Activated CD4-positive, alpha-beta T cell treated with anti-CD3 and anti-CD28 coated beads for 36 hours (primary cell): ENCODE measurements at regions not wholly inside any gene's neighbourhood (a gene's known extent, or its start where the extent isn't known, plus 50 kb on each side); places are given as distances from the start of the nearest gene placed in this dataset.

ENCODE experiments used
- ATAC-seq: fragments of 200-7000 bp; cut with Tn5 transposase; one replicate; pipeline ENCODE4 v1.10.0; 2021; ENCODE audit warnings: mild to moderate bottlenecking, moderate library complexity
- CTCF ChIA-PET: fragments of 350-600 bp; sonication (Branson Sonifier 250); formaldehyde crosslinking; loops from one replicate; lab custom pipeline; 2021; ENCODE audit warnings: antibody characterized with exemption; lab: Charles Lee
- POLR2A ChIA-PET: fragments of 350-600 bp; sonication (Branson Sonifier 250); formaldehyde crosslinking; loops from one replicate; lab custom pipeline; 2021; ENCODE audit warnings: antibody characterized with exemption, inconsistent platforms; lab: Charles Lee
- DNase-seq: peaks from one replicate; pipeline ENCODE4 v3.0.0-alpha.2; 2020
- H3K27ac Mint-ChIP-seq: one replicate; pipeline ENCODE4 v1.8.0; 2021; ENCODE audit warnings: mixed read lengths
- H3K27me3 Mint-ChIP-seq: one replicate; pipeline ENCODE4 v1.8.0; 2021; ENCODE audit warnings: mixed read lengths
- H3K36me3 Mint-ChIP-seq: one replicate; pipeline ENCODE4 v1.8.0; 2021; ENCODE audit warnings: low read depth, mixed read lengths
- H3K4me1 Mint-ChIP-seq: one replicate; pipeline ENCODE4 v1.8.0; 2021; ENCODE audit warnings: mixed read lengths
- H3K4me3 Mint-ChIP-seq: one replicate; pipeline ENCODE4 v1.8.0; 2021; ENCODE audit warnings: mild to moderate bottlenecking, moderate library complexity, mixed read lengths
- H3K9me3 Mint-ChIP-seq: one replicate; pipeline ENCODE4 v1.8.0; 2021; ENCODE audit warnings: low read depth, mixed read lengths
- intact Hi-C, 2 experiments: fragments of 100-400 bp; cut with DNase I in 1 of 2; cut with micrococcal nuclease in 1 of 2; formaldehyde crosslinking; loops; one replicate each; pipeline versions ENCODE4 v1.14.2 to v1.15.1; 2022 to 2024; cut with DNase I, micrococcal nuclease

GRCh38 chr20:40329321-40329720, 359.7 kb downstream of the MAFB start:
- no peak overlapping the region for H3K27ac Mint-ChIP-seq
- H3K27me3 Mint-ChIP-seq: peaks cover 7% of the 10 kb centered on the region
- H3K9me3 Mint-ChIP-seq: no peaks in the 10 kb centered on the region
- ChIA-PET CTCF (interaction anchor here (0.8 kb wide), 1 partner anchor 70 kb away, joined by 3 read pairs; no protein-coding TSS in a partner anchor), POLR2A (no interaction called here)
- ATAC-seq (no peak), DNase-seq (no peak)
- no peak overlapping the region for H3K4me3 Mint-ChIP-seq
- no peaks in the 10 kb centered on the region for H3K4me1 Mint-ChIP-seq
- intact Hi-C loops: no loop called here
- H3K36me3 Mint-ChIP-seq: no peaks in the 10 kb centered on the region

GRCh38 chr20:40326784-40327183, 362.3 kb downstream of the MAFB start:
- Mint-ChIP-seq H3K9me3 (no peaks in the 10 kb centered on the region), H3K27ac (no peak overlapping the region), H3K4me1 (no peaks in the 10 kb centered on the region), H3K36me3 (no peaks in the 10 kb centered on the region), H3K27me3 (peaks cover 1% of the 10 kb centered on the region), H3K4me3 (no peak overlapping the region)
- DNase-seq (no peak), ATAC-seq (no peak)
- ChIA-PET CTCF (no interaction called here), POLR2A (no interaction called here)
- intact Hi-C loops: no loop called here

GRCh38 chr20:40325006-40325568, 363.9 kb downstream of the MAFB start:
- Mint-ChIP-seq H3K4me3 (no peak overlapping the region), H3K27me3 (peaks cover 1% of the 10 kb centered on the region), H3K9me3 (no peaks in the 10 kb centered on the region), H3K4me1 (no peaks in the 10 kb centered on the region), H3K36me3 (no peaks in the 10 kb centered on the region), H3K27ac (no peak overlapping the region)
- ChIA-PET CTCF (no interaction called here), POLR2A (no interaction called here)
- intact Hi-C loops: no loop called here
- ATAC-seq (no peak), DNase-seq (no peak)

DNA sequence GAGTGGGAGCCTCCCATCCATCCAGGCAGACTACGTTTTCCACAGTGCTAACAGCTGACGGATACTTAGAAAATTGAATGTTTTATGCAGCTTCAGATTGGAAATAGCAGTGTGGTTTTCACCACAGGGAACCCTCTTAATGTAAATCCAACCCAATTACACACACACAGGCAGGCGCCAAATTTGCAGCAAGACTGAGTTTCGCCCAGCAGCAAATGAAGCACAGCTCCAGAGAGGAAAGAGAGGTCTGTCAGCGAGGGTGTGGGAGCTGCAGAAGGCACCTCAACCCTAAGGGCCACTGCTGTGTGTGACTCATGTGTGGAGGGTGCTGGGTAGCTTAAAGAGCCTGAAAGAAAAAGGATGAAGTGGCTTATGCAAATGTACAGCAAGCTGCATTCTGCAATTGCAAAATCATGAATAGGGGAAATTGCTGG, 365.7 kb downstream of the MAFB start:
- Mint-ChIP-seq H3K9me3 (no peaks in the 10 kb centered on the region), H3K27ac (no peak overlapping the region), H3K36me3 (no peaks in the 10 kb centered on the region), H3K4me1 (no peaks in the 10 kb centered on the region), H3K4me3 (no peak overlapping the region), H3K27me3 (peaks cover 1% of the 10 kb centered on the region)
- intact Hi-C loops: no loop called here
- no peak for ATAC-seq
- POLR2A ChIA-PET: no interaction called here
- DNase-seq: no peak
- CTCF ChIA-PET: no interaction called here

DNA sequence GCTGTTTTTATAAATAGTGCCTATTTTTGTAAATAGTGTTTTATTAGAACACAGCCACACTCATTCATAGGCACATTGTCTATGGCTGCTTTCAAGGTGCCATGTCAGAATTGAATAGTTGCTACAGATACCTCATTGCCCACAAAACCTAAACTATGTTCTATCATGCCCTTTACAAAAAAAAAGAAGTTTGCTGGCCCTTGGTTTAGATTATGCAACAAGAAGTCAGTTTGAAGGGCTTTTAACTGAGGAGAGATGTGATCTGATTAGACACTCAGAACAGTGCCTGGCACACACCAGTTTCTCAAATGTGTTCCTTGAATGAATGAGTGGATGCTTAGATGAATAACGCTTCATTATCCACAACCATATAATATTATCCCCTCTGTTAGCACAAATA, 366.1 kb downstream of the MAFB start:
- no peak overlapping the region for H3K4me3 Mint-ChIP-seq
- CTCF ChIA-PET: no interaction called here
- no peaks in the 10 kb centered on the region for H3K36me3 Mint-ChIP-seq
- ATAC-seq (no peak), DNase-seq (no peak)
- H3K9me3 Mint-ChIP-seq: no peaks in the 10 kb centered on the region
- intact Hi-C loops: no loop called here
- POLR2A ChIA-PET: no interaction called here
- no peak overlapping the region for H3K27ac Mint-ChIP-seq
- H3K4me1 Mint-ChIP-seq: no peaks in the 10 kb centered on the region
- peaks cover 1% of the 10 kb centered on the region for H3K27me3 Mint-ChIP-seq

DNA sequence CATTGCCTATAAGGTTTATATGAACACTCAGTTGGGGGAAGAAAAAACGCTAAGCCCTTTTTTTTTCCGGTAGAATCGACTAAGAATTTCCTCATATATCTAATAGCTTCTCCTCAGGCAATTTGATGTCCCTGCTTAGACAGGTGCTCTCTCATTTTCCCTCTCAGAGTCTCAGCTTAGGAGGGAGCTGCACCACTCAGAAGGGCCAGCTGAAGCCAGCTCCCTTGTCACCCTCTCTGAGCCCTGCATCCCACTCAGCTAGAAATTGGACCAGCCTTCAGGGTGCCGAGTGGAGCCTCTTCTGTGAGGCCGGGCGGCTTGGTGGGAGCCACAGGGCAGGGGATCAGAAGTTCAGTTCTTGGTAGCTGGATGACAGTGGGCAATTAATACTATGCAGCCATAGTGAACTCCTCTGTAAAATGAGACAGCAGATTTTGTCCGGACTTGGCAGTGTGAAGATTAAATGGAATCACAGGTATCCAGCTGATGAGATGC, 368.5 kb downstream of the MAFB start:
- intact Hi-C loops: no loop called here
- no peaks in the 10 kb centered on the region for H3K4me1 Mint-ChIP-seq
- H3K9me3 Mint-ChIP-seq: no peaks in the 10 kb centered on the region
- no peak overlapping the region for H3K4me3 Mint-ChIP-seq
- no peak for ATAC-seq
- no peak for DNase-seq
- H3K27me3 Mint-ChIP-seq: peaks cover 1% of the 10 kb centered on the region
- ChIA-PET POLR2A (no interaction called here), CTCF (no interaction called here)
- H3K36me3 Mint-ChIP-seq: no peaks in the 10 kb centered on the region
- H3K27ac Mint-ChIP-seq: no peak overlapping the region

GRCh38 chr20:40319741-40320516, 369.1 kb downstream of the MAFB start:
- no peak overlapping the region for H3K4me3 Mint-ChIP-seq
- no peaks in the 10 kb centered on the region for H3K4me1 Mint-ChIP-seq
- peaks cover 1% of the 10 kb centered on the region for H3K27me3 Mint-ChIP-seq
- POLR2A ChIA-PET: no interaction called here
- no peak overlapping the region for H3K27ac Mint-ChIP-seq
- ATAC-seq (no peak), DNase-seq (no peak)
- CTCF ChIA-PET: no interaction called here
- no peaks in the 10 kb centered on the region for H3K9me3 Mint-ChIP-seq
- intact Hi-C loops: no loop called here
- H3K36me3 Mint-ChIP-seq: no peaks in the 10 kb centered on the region

DNA sequence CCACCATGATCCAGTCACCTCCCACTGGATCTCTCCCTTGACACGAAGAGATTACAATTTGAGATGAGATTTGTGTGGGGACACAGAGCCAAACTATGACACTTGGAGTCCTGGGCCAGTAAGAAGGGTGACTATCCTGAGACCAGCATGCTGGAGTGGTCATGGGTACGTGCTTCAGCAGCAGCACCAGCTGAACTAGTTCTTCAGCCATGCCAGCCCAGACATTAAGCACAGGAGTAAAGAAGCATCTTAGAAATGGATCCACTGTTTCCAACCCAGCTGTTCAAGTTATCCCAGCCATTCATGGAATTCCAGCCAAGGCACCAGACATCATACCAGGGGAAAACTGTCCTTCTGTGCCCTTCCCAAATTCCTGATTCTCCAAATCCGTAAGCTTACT, 370.0 kb downstream of the MAFB start:
- H3K4me3 Mint-ChIP-seq: no peak overlapping the region
- intact Hi-C loops: no loop called here
- ChIA-PET CTCF (no interaction called here), POLR2A (no interaction called here)
- peaks cover 4% of the 10 kb centered on the region for H3K27me3 Mint-ChIP-seq
- no peaks in the 10 kb centered on the region for H3K36me3 Mint-ChIP-seq
- no peaks in the 10 kb centered on the region for H3K4me1 Mint-ChIP-seq
- no peaks in the 10 kb centered on the region for H3K9me3 Mint-ChIP-seq
- DNase-seq (no peak), ATAC-seq (no peak)
- no peak overlapping the region for H3K27ac Mint-ChIP-seq

DNA sequence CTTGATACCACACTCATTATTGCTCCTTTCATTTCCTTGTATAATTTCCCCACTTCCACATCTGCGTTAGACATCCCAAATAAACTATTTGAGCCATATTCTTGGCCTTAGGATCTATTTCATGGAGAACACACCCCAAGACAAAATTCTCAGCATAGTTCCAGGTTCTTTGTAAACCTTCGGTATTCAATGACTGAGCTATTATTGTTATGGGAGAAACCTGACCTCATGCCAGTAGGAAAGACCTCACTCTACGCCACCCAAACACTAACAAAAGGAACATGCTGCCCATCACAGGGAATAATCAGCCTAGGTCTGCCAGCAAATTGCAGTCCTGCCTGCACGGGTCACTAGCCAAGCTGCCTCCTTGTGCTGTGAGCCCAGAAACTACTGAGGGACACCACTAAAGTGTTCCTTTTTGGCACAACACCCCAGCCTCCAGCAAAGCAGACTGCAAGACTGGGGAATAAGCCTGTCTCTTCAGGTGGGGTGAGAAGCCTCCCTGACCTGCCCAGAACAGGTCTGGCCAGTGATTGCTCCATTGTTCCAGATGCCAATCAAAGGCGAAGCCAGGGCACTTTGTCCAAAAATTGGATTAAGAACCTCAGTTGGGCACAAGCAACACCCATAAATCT, 371.8 kb downstream of the MAFB start:
- ATAC-seq (no peak), DNase-seq (no peak)
- CTCF ChIA-PET: no interaction called here
- Mint-ChIP-seq H3K36me3 (no peaks in the 10 kb centered on the region), H3K27me3 (peaks cover 3% of the 10 kb centered on the region), H3K4me3 (no peak overlapping the region), H3K4me1 (no peaks in the 10 kb centered on the region), H3K27ac (no peak overlapping the region), H3K9me3 (no peaks in the 10 kb centered on the region)
- POLR2A ChIA-PET: no interaction called here
- intact Hi-C loops: no loop called here

DNA sequence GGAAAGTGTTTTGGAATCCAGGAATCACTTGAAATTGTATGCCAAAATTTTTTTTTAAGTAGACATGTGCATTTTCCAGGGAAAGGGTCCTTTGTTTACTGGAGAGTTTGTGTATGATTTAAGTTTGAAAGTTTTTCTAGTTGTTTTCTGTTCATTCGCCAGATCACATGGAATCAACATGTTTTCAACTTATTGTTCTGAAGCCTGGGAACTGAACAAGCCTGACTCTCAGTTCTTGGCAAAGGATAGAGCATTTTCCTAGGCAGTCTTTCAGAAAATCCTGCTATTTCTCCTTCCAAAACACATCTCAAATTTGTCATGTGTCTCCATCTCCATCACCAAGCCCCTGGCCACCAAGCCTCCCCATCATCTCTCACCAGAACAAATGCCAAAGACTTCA, 374.8 kb downstream of the MAFB start:
- H3K27me3 Mint-ChIP-seq: peaks cover 6% of the 10 kb centered on the region
- POLR2A ChIA-PET: no interaction called here
- no peaks in the 10 kb centered on the region for H3K9me3 Mint-ChIP-seq
- CTCF ChIA-PET: no interaction called here
- H3K36me3 Mint-ChIP-seq: no peaks in the 10 kb centered on the region
- H3K4me3 Mint-ChIP-seq: no peak overlapping the region
- intact Hi-C loops: no loop called here
- H3K4me1 Mint-ChIP-seq: no peaks in the 10 kb centered on the region
- no peak overlapping the region for H3K27ac Mint-ChIP-seq
- ATAC-seq (no peak), DNase-seq (no peak)

DNA sequence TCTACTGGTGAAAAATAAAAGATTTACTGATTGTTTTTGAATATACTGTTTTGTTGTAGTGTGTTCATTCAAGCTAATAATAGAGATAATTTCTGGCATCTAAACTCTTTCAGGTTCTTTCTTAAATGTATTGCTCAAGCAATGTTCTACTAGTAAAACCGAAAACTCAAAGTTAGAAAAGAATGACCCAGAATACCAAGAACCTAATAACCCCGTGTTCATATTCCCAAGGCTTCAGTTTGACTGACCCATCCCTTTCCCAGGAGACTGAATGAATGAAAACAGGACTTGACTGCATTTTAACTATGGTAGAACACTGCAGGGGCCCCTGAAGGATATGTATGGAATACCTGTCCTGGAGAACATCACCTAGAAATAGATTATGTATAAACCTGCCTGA, 375.3 kb downstream of the MAFB start:
- ChIA-PET CTCF (no interaction called here), POLR2A (no interaction called here)
- no peaks in the 10 kb centered on the region for H3K36me3 Mint-ChIP-seq
- DNase-seq (no peak), ATAC-seq (no peak)
- H3K4me3 Mint-ChIP-seq: no peak overlapping the region
- no peak overlapping the region for H3K27ac Mint-ChIP-seq
- no peaks in the 10 kb centered on the region for H3K4me1 Mint-ChIP-seq
- H3K27me3 Mint-ChIP-seq: peaks cover 6% of the 10 kb centered on the region
- H3K9me3 Mint-ChIP-seq: no peaks in the 10 kb centered on the region
- intact Hi-C loops: no loop called here

GRCh38 chr20:40309731-40310130, 379.3 kb downstream of the MAFB start:
- POLR2A ChIA-PET: no interaction called here
- Mint-ChIP-seq H3K27me3 (peaks cover 7% of the 10 kb centered on the region), H3K4me1 (no peaks in the 10 kb centered on the region), H3K27ac (no peak overlapping the region), H3K4me3 (no peak overlapping the region), H3K36me3 (no peaks in the 10 kb centered on the region), H3K9me3 (no peaks in the 10 kb centered on the region)
- intact Hi-C loops: no loop called here
- DNase-seq (no peak), ATAC-seq (no peak)
- CTCF ChIA-PET: no interaction called here
